Astrocyte (in vitro differentiated cells and primary cell): ENCODE measurements at regions not wholly inside any gene's neighbourhood (a gene's known extent, or its start where the extent isn't known, plus 50 kb on each side); places are given as distances from the start of the nearest gene placed in this dataset.

Source experiments
- DNase-seq: peaks from one replicate; pipeline ENCODE4 v3.0.0-alpha.2; 2010; ENCODE audit warnings: low read depth
- FAIRE-seq: peaks from 2 replicates; lab custom pipeline; 2011; peaks lifted over from hg19 to GRCh38; lab: Jason Lieb, UNC
- H2AFZ ChIP-seq: 2 replicates; pipeline ENCODE4 v1.6.0; 2012; ENCODE audit warnings: low read depth, low read length, inconsistent platforms
- H3K27ac ChIP-seq: 2 replicates; pipeline ENCODE4 v1.5.1; 2011; ENCODE audit warnings: low read depth, low read length, inconsistent platforms
- H3K27me3 ChIP-seq: 2 replicates; pipeline ENCODE4 v1.6.0; 2011; ENCODE audit warnings: low read length, inconsistent platforms; ENCODE audit not compliant: insufficient read depth
- H3K36me3 ChIP-seq: 2 replicates; pipeline ENCODE4 v1.5.1; 2011; ENCODE audit warnings: low read length, inconsistent platforms; ENCODE audit not compliant: insufficient read depth
- H3K4me1 ChIP-seq: 2 replicates; pipeline ENCODE4 v1.5.1; 2011; ENCODE audit warnings: low read length, inconsistent platforms; ENCODE audit not compliant: insufficient read depth
- H3K4me2 ChIP-seq: 2 replicates; pipeline ENCODE4 v1.6.0; 2012; ENCODE audit warnings: low read length, inconsistent platforms
- H3K4me3 ChIP-seq: 2 replicates; pipeline ENCODE4 v1.5.1; 2011; ENCODE audit warnings: low read depth, mild to moderate bottlenecking, low read length, inconsistent platforms; ENCODE audit not compliant: insufficient read depth
- H3K79me2 ChIP-seq: 2 replicates; pipeline ENCODE4 v1.6.0; 2012; ENCODE audit warnings: mild to moderate bottlenecking, low read length, inconsistent platforms; ENCODE audit not compliant: insufficient read depth
- H3K9ac ChIP-seq: 2 replicates; pipeline ENCODE4 v1.6.0; 2012; ENCODE audit warnings: mild to moderate bottlenecking, low read length, inconsistent platforms
- H3K9me3 ChIP-seq: 2 replicates; pipeline ENCODE4 v1.5.1; 2012; ENCODE audit warnings: low read depth, mild to moderate bottlenecking, low read length, inconsistent platforms; ENCODE audit not compliant: insufficient read depth
- H4K20me1 ChIP-seq: 2 replicates; pipeline ENCODE4 v1.6.0; 2012; ENCODE audit warnings: low read length, inconsistent platforms; ENCODE audit not compliant: insufficient read depth
- H3K27ac Mint-ChIP-seq: one replicate; pipeline ENCODE4 v1.8.0; 2021; ENCODE audit warnings: mild to moderate bottlenecking, mixed read lengths; ENCODE audit not compliant: unreplicated experiment
- H3K27me3 Mint-ChIP-seq: one replicate; pipeline ENCODE4 v1.8.0; 2021; ENCODE audit warnings: low read depth, mixed read lengths; ENCODE audit not compliant: unreplicated experiment
- H3K36me3 Mint-ChIP-seq: one replicate; pipeline ENCODE4 v1.8.0; 2021; ENCODE audit warnings: low read depth, mixed read lengths; ENCODE audit not compliant: unreplicated experiment
- H3K4me1 Mint-ChIP-seq: one replicate; pipeline ENCODE4 v1.8.0; 2021; ENCODE audit warnings: low read depth, mixed read lengths; ENCODE audit not compliant: unreplicated experiment
- H3K4me3 Mint-ChIP-seq: one replicate; pipeline ENCODE4 v1.8.0; 2021; ENCODE audit warnings: mild to moderate bottlenecking, moderate library complexity, mixed read lengths; ENCODE audit not compliant: unreplicated experiment
- H3K9me3 Mint-ChIP-seq: one replicate; pipeline ENCODE4 v1.8.0; 2021; ENCODE audit warnings: mild to moderate bottlenecking, mixed read lengths; ENCODE audit not compliant: unreplicated experiment
- CTCF ChIP-seq: IDR thresholded peaks from 2 replicates; pipeline ENCODE4 v1.5.1; 2011; ENCODE audit warnings: low read depth, mild to moderate bottlenecking, inconsistent platforms, low read length, moderate library complexity; ENCODE audit not compliant: insufficient read depth
- EZH2 ChIP-seq: IDR thresholded peaks from 2 replicates; pipeline ENCODE4 v1.6.1; 2012; ENCODE audit warnings: mild to moderate bottlenecking, low read length, inconsistent platforms; ENCODE audit not compliant: insufficient read depth

- Histone ChIP-seq H3K79me2 (no peaks in the 10 kb centered on the region), H3K27me3 (no peaks in the 10 kb centered on the region), H2AFZ (no peak overlapping the region), H3K9ac (no peak overlapping the region), H3K36me3 (no peaks in the 10 kb centered on the region), H3K4me3 (no peak overlapping the region), H3K4me1 (no peaks in the 10 kb centered on the region), H3K27ac (no peak overlapping the region), H3K4me2 (no peak overlapping the region), H4K20me1 (no peaks in the 10 kb centered on the region), H3K9me3 (no peaks in the 10 kb centered on the region)
- no peak for DNase-seq
- FAIRE-seq: no peak
- H3K27me3 Mint-ChIP-seq: no peaks in the 10 kb centered on the region
- TF ChIP-seq EZH2 (no peak), CTCF (no peak)
- no peaks in the 10 kb centered on the region for H3K36me3 Mint-ChIP-seq
- no peaks in the 10 kb centered on the region for H3K4me1 Mint-ChIP-seq
- H3K4me3 Mint-ChIP-seq: no peak overlapping the region
- no peak overlapping the region for H3K27ac Mint-ChIP-seq
- H3K9me3 Mint-ChIP-seq: peaks cover 10% of the 10 kb centered on the region
Observed at GRCh38 chr4:81546777-81547176, 75.1 kb upstream of the RASGEF1B start.

- Mint-ChIP-seq H3K36me3 (no peaks in the 10 kb centered on the region), H3K27ac (no peak overlapping the region), H3K9me3 (peaks cover 10% of the 10 kb centered on the region), H3K4me3 (no peak overlapping the region), H3K27me3 (no peaks in the 10 kb centered on the region), H3K4me1 (peaks cover 4% of the 10 kb centered on the region)
- Histone ChIP-seq H3K36me3 (no peaks in the 10 kb centered on the region), H3K4me1 (no peaks in the 10 kb centered on the region), H3K79me2 (no peaks in the 10 kb centered on the region), H3K4me3 (no peak overlapping the region), H3K9me3 (no peaks in the 10 kb centered on the region), H4K20me1 (no peaks in the 10 kb centered on the region), H2AFZ (no peak overlapping the region), H3K27me3 (no peaks in the 10 kb centered on the region), H3K27ac (no peak overlapping the region), H3K4me2 (no peak overlapping the region), H3K9ac (no peak overlapping the region)
- FAIRE-seq: no peak
- TF ChIP-seq CTCF (no peak), EZH2 (no peak)
- no peak for DNase-seq
Observed at GRCh38 chr4:81541161-81541945, 69.6 kb upstream of the RASGEF1B start.
